ENCODE measurements at regions not wholly inside any gene's neighbourhood (a gene's known extent, or its start where the extent isn't known, plus 50 kb on each side); places are given as distances from the start of the nearest gene placed in this dataset.

DNA sequence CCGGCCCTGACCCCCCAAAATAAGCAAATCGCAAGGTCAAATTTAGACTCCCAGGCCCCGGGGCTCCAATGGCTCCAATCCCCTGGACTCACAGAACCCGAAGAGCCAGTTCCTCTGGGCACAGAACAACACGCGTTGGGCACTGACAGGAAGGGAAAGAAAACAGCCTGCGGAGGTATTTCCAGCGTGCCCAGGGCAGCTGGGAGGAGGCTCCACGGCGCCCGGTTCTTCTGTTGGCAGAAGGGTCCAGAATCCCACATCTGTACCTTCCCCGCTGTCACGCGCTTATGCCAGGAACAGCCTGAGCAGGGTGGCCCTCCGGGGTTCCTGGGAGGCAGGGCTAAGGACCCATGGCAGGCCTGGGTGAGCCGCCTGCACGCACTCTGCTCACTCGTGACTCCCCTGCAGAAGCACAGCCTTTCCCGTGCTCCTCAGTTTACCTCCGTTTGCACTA is 85.5 kb downstream of the RIPK4 start:
- Histone ChIP-seq H3K9me3 (replicated peaks in 1 of 2; ENCODE audit: control insufficient read depth in 2 of 2, insufficient read depth in 1 of 2, low read depth in 1 of 2, low read length in 2 of 2) (no peaks in the 10 kb centered on the region), H2BK5ac (ENCODE audit: low read length) (no peak overlapping the region), H3K23ac (ENCODE audit: low read depth, low read length, poor library complexity) (no peak overlapping the region), H3K4ac (ENCODE audit: low read length) (no peak overlapping the region), H3K9ac (ENCODE audit: low read depth, low read length, poor library complexity) (peak overlapping the region; percentile 2), H2BK12ac (ENCODE audit: low read length) (no peak overlapping the region), H3K18ac (ENCODE audit: low read length) (peak overlapping the region; percentile 41), H3K4me1 (ENCODE audit: control insufficient read depth in 2 of 2, insufficient read depth in 1 of 2, low read depth in 1 of 2, low read length in 2 of 2) (peaks cover 0 to 12% of the 10 kb centered on the region in 2 donors), H2AK5ac (ENCODE audit: low read depth, low read length) (no peak overlapping the region), H3K4me2 (ENCODE audit: insufficient read depth, low read length, poor library complexity, severe bottlenecking) (no peak overlapping the region), H2AFZ (ENCODE audit: low read length) (no peak overlapping the region), H3K27me3 (ENCODE audit: control insufficient read depth in 3 of 3, insufficient read depth in 3 of 3, low read depth in 1 of 3, low read length in 3 of 3) (no peaks in the 10 kb centered on the region), H3K4me3 (ENCODE audit: low read length in 2 of 2) (no peak overlapping the region), H4K8ac (ENCODE audit: low read depth, low read length) (no peak overlapping the region), H4K91ac (ENCODE audit: low read depth, low read length, poor library complexity) (no peak overlapping the region), H3K14ac (ENCODE audit: low read length) (no peak overlapping the region), H2BK120ac (ENCODE audit: low read depth, low read length) (no peak overlapping the region), H3K79me1 (ENCODE audit: low read depth, low read length) (no peaks in the 10 kb centered on the region), H2BK15ac (ENCODE audit: low read length) (peak overlapping the region; percentile 20), H3K27ac (replicated peaks; ENCODE audit: low read length) (no peak overlapping the region), H3K36me3 (replicated peaks in 1 of 2; ENCODE audit: control insufficient read depth in 2 of 2, insufficient read depth in 2 of 2, low read length in 2 of 2) (no peaks in the 10 kb centered on the region)
- WGBS, 2 donors (ENCODE audit: extremely low coverage in 2 of 2, insufficient read length in 2 of 2, insufficient replicate concordance in 1 of 2) = no CpG with 5 or more reads among the region's 20 CpGs
- DNase-seq (ENCODE audit: low spot score) = no peak

DNA sequence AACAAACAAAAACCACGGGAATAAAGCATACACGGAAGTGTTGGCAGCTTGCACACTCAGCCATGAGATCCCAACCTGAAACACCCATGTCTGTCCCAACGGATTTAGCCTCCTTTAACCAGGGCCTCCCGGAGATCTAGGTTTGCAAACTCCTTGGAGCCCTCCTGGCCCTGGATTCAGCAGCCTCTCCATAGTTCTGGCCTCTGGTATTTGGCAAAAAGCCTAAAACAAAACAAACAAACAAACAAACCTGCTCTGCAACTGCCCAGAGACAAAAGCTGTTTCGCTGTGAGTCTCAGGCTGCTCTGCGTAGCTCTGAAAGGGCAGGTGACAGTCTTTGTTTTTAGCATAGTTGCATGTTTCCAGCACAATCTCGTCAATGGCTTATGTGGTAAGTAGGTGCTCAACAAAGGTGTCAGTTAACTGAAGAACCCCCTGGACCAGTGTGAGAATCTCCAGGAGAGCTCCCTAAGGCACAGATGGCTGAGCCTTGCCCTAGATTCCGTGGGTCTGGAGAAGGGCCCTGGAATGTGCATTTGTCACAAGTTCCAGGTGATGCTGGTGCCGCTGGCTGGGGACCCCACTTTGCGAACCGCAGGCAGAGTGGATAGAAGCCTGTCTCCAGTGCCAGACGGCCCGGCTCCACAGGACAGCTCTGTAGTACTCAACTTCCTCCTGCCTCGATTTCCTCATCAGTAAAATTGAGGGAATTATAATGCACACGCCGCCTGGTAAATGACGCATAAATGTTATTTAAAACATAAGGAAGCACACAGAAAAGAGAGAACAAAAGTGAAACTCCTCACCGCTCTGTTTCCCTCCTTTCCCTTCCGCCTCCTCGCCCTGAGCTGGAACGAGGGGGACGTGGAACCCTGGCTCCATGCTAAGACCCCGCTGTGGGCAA is 86.2 kb downstream of the RIPK4 start:
- H3K27ac ChIP-seq (replicated peaks; ENCODE audit: low read length) = no peak overlapping the region
- H4K8ac ChIP-seq (ENCODE audit: low read depth, low read length) = no peak overlapping the region
- H3K9ac ChIP-seq (ENCODE audit: low read depth, low read length, poor library complexity) = no peak overlapping the region
- no peaks in the 10 kb centered on the region for H3K79me1 ChIP-seq (ENCODE audit: low read depth, low read length)
- no peak for DNase-seq (ENCODE audit: low spot score)
- no peak overlapping the region for H2BK120ac ChIP-seq (ENCODE audit: low read depth, low read length)
- H2BK12ac ChIP-seq (ENCODE audit: low read length) = no peak overlapping the region
- H2BK15ac ChIP-seq (ENCODE audit: low read length) = no peak overlapping the region
- no peak overlapping the region for H3K4ac ChIP-seq (ENCODE audit: low read length)
- H3K18ac ChIP-seq (ENCODE audit: low read length) = peak overlapping the region; percentile 44
- peaks cover 0 to 12% of the 10 kb centered on the region in 2 donors for H3K4me1 ChIP-seq (ENCODE audit: control insufficient read depth in 2 of 2, insufficient read depth in 1 of 2, low read depth in 1 of 2, low read length in 2 of 2)
- no peaks in the 10 kb centered on the region for H3K36me3 ChIP-seq (replicated peaks in 1 of 2; ENCODE audit: control insufficient read depth in 2 of 2, insufficient read depth in 2 of 2, low read length in 2 of 2)
- H3K27me3 ChIP-seq (ENCODE audit: control insufficient read depth in 3 of 3, insufficient read depth in 3 of 3, low read depth in 1 of 3, low read length in 3 of 3) = no peaks in the 10 kb centered on the region
- WGBS, 2 donors (ENCODE audit: extremely low coverage in 2 of 2, insufficient read length in 2 of 2, insufficient replicate concordance in 1 of 2) = no CpG with 5 or more reads among the region's 23 CpGs
- H3K23ac ChIP-seq (ENCODE audit: low read depth, low read length, poor library complexity) = no peak overlapping the region
- no peak overlapping the region for H3K4me2 ChIP-seq (ENCODE audit: insufficient read depth, low read length, poor library complexity, severe bottlenecking)
- H2BK5ac ChIP-seq (ENCODE audit: low read length) = no peak overlapping the region
- H2AK5ac ChIP-seq (ENCODE audit: low read depth, low read length) = peak overlapping the region; percentile 14
- H2AFZ ChIP-seq (ENCODE audit: low read length) = no peak overlapping the region
- no peak overlapping the region for H3K14ac ChIP-seq (ENCODE audit: low read length)
- no peak overlapping the region for H4K91ac ChIP-seq (ENCODE audit: low read depth, low read length, poor library complexity)
- no peak overlapping the region for H3K4me3 ChIP-seq (ENCODE audit: low read length in 2 of 2)
- no peaks in the 10 kb centered on the region for H3K9me3 ChIP-seq (replicated peaks in 1 of 2; ENCODE audit: control insufficient read depth in 2 of 2, insufficient read depth in 1 of 2, low read depth in 1 of 2, low read length in 2 of 2)

DNA sequence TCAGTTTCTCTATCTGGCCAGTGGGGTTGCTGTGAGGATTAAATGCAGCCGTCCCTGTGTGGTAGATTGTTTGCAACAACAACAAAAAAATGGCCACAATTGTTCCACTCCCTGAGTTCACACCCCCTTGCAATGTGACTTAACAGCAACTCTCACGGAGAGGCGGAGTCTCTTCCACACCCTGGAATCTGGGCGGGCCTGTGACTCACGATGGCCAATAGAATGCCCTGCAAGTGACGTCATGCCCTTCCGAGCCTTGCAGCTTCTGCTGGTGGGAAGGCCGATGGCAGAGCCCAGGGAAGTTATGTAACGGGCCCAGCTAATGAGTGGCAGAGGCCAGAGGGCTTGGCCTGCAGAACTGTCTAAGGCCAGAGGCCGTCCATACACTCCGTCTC is 87.9 kb downstream of the RIPK4 start:
- H2AK5ac ChIP-seq (ENCODE audit: low read depth, low read length) = no peak overlapping the region
- H3K4me3 ChIP-seq (ENCODE audit: low read length in 2 of 2) = no peak overlapping the region
- no peaks in the 10 kb centered on the region for H3K36me3 ChIP-seq (replicated peaks in 1 of 2; ENCODE audit: control insufficient read depth in 2 of 2, insufficient read depth in 2 of 2, low read length in 2 of 2)
- no peaks in the 10 kb centered on the region for H3K9me3 ChIP-seq (replicated peaks in 1 of 2; ENCODE audit: control insufficient read depth in 2 of 2, insufficient read depth in 1 of 2, low read depth in 1 of 2, low read length in 2 of 2)
- H3K18ac ChIP-seq (ENCODE audit: low read length) = peak overlapping the region; percentile 83
- H3K4me1 ChIP-seq (ENCODE audit: control insufficient read depth in 2 of 2, insufficient read depth in 1 of 2, low read depth in 1 of 2, low read length in 2 of 2) = peaks cover 0 to 12% of the 10 kb centered on the region in 2 donors
- no peak overlapping the region for H4K8ac ChIP-seq (ENCODE audit: low read depth, low read length)
- no peak overlapping the region for H3K4me2 ChIP-seq (ENCODE audit: insufficient read depth, low read length, poor library complexity, severe bottlenecking)
- H2AFZ ChIP-seq (ENCODE audit: low read length) = peak overlapping the region; percentile 84
- H3K27ac ChIP-seq (replicated peaks; ENCODE audit: low read length) = peak overlapping the region; percentile 8
- H2BK5ac ChIP-seq (ENCODE audit: low read length) = no peak overlapping the region
- no CpG with 5 or more reads among the region's 11 CpGs for WGBS, 2 donors (ENCODE audit: extremely low coverage in 2 of 2, insufficient read length in 2 of 2, insufficient replicate concordance in 1 of 2)
- H3K27me3 ChIP-seq (ENCODE audit: control insufficient read depth in 3 of 3, insufficient read depth in 3 of 3, low read depth in 1 of 3, low read length in 3 of 3) = no peaks in the 10 kb centered on the region
- no peak overlapping the region for H3K9ac ChIP-seq (ENCODE audit: low read depth, low read length, poor library complexity)
- no peaks in the 10 kb centered on the region for H3K79me1 ChIP-seq (ENCODE audit: low read depth, low read length)
- H2BK120ac ChIP-seq (ENCODE audit: low read depth, low read length) = no peak overlapping the region
- no peak overlapping the region for H2BK15ac ChIP-seq (ENCODE audit: low read length)
- no peak overlapping the region for H3K14ac ChIP-seq (ENCODE audit: low read length)
- H4K91ac ChIP-seq (ENCODE audit: low read depth, low read length, poor library complexity) = no peak overlapping the region
- no peak overlapping the region for H3K23ac ChIP-seq (ENCODE audit: low read depth, low read length, poor library complexity)
- DNase-seq (ENCODE audit: low spot score) = peak; percentile 90
- H3K4ac ChIP-seq (ENCODE audit: low read length) = no peak overlapping the region
- no peak overlapping the region for H2BK12ac ChIP-seq (ENCODE audit: low read length)

DNA sequence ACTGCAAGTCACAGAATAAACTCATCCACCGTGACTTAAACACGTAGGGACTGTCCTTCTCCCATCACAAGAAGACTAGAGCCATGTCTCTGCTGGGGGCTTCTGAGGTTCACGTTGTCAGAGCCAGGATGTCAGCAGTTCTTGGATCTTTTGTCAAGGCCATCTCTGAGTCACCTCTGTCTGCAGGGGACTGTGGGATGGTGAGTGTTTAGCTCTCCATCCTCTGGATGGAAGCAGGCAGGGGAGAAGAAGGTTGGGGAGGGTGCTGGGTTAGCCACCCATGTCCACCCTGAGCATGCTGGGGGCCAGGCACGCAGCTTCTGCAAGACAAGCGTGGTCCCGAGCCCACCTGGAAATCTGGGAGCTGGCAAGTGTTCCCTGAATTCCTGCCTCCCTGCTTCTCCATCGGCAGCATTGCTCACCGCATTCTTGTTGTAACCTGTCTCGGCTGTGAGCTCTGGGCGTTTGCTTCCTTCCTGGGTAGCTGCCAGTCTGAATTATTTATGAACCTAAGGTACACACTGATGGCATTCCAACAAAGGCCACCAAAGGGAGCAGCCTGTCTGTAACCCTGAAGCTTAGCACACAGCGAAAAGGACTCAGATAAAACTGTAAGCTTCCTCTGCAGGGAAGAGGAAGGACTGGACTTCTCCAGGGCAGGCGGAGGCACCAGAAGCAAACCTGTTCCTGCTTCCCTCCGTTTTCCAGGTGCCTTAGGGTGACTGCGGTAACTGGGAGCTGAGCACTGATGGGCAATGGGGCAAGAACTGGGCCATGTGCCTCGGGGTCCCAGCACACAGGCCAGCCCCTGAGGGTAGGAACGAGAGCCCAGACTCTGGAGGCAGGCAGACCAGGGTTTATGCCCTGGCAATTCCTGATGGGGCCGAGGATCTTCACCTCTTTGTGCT is 88.6 kb downstream of the RIPK4 start:
- no peak overlapping the region for H3K4ac ChIP-seq (ENCODE audit: low read length)
- no peak overlapping the region for H3K9ac ChIP-seq (ENCODE audit: low read depth, low read length, poor library complexity)
- no peak overlapping the region for H3K23ac ChIP-seq (ENCODE audit: low read depth, low read length, poor library complexity)
- H3K4me1 ChIP-seq (ENCODE audit: control insufficient read depth in 2 of 2, insufficient read depth in 1 of 2, low read depth in 1 of 2, low read length in 2 of 2) = peaks cover 0 to 12% of the 10 kb centered on the region in 2 donors
- no peaks in the 10 kb centered on the region for H3K9me3 ChIP-seq (replicated peaks in 1 of 2; ENCODE audit: control insufficient read depth in 2 of 2, insufficient read depth in 1 of 2, low read depth in 1 of 2, low read length in 2 of 2)
- WGBS, 2 donors (ENCODE audit: extremely low coverage in 2 of 2, insufficient read length in 2 of 2, insufficient replicate concordance in 1 of 2) = no CpG with 5 or more reads among the region's 17 CpGs
- no peak overlapping the region for H3K14ac ChIP-seq (ENCODE audit: low read length)
- H3K27me3 ChIP-seq (ENCODE audit: control insufficient read depth in 3 of 3, insufficient read depth in 3 of 3, low read depth in 1 of 3, low read length in 3 of 3) = no peaks in the 10 kb centered on the region
- no peak overlapping the region for H2AK5ac ChIP-seq (ENCODE audit: low read depth, low read length)
- H2AFZ ChIP-seq (ENCODE audit: low read length) = peak overlapping the region; percentile 84
- peak overlapping the region; percentile 8 for H3K27ac ChIP-seq (replicated peaks; ENCODE audit: low read length)
- H3K4me3 ChIP-seq (ENCODE audit: low read length in 2 of 2) = no peak overlapping the region
- H2BK12ac ChIP-seq (ENCODE audit: low read length) = peak overlapping the region; percentile 0
- no peak overlapping the region for H2BK15ac ChIP-seq (ENCODE audit: low read length)
- DNase-seq (ENCODE audit: low spot score) = no peak
- peak overlapping the region; percentile 80 for H3K18ac ChIP-seq (ENCODE audit: low read length)
- no peak overlapping the region for H4K8ac ChIP-seq (ENCODE audit: low read depth, low read length)
- no peaks in the 10 kb centered on the region for H3K79me1 ChIP-seq (ENCODE audit: low read depth, low read length)
- H2BK5ac ChIP-seq (ENCODE audit: low read length) = no peak overlapping the region
- no peak overlapping the region for H3K4me2 ChIP-seq (ENCODE audit: insufficient read depth, low read length, poor library complexity, severe bottlenecking)
- H3K36me3 ChIP-seq (replicated peaks in 1 of 2; ENCODE audit: control insufficient read depth in 2 of 2, insufficient read depth in 2 of 2, low read length in 2 of 2) = no peaks in the 10 kb centered on the region
- no peak overlapping the region for H2BK120ac ChIP-seq (ENCODE audit: low read depth, low read length)
- H4K91ac ChIP-seq (ENCODE audit: low read depth, low read length, poor library complexity) = no peak overlapping the region

Measured in neuronal stem cell (in vitro differentiated cells).